Right lobe of liver (tissue), 6 donors: ENCODE measurements at regions not wholly inside any gene's neighbourhood (a gene's known extent, or its start where the extent isn't known, plus 50 kb on each side); places are given as distances from the start of the nearest gene placed in this dataset.

ENCODE experiments used
- ATAC-seq, 4 donors: fragments of 200-7000 bp; cut with Tn5 transposase; one replicate each; pipeline ENCODE4 v1.9.1; 2020; ENCODE audit warnings: mild to moderate bottlenecking in 4 of 4, moderate library complexity in 4 of 4
- DNase-seq, 3 donors: peaks; one replicate each; pipeline ENCODE4 v3.0.0-alpha.2; 2020
- H3K27ac ChIP-seq, 3 donors: fragments of 200-600 bp; one replicate each; pipeline ENCODE4 v1.8.0; 2022
- H3K27me3 ChIP-seq, 2 donors: fragments of 200-600 bp; one replicate each; pipeline ENCODE4 v1.8.0; 2022
- H3K36me3 ChIP-seq, 4 donors: fragments of 200-600 bp; sonication (generic) in 1 of 4; one replicate each; pipeline versions ENCODE4 v1.5.1 to v1.8.0; 2017 to 2022; ENCODE audit warnings: control low read depth in 1 of 4
- H3K4me1 ChIP-seq, 4 donors: fragments of 200-600 bp; sonication (generic) in 1 of 4; one replicate each; pipeline versions ENCODE4 v1.5.1 to v1.8.0; 2017 to 2022; ENCODE audit warnings: control low read depth in 1 of 4
- H3K4me3 ChIP-seq, 3 donors: fragments of 200-600 bp; one replicate each; pipeline ENCODE4 v1.8.0; 2022
- H3K9me3 ChIP-seq, 4 donors: fragments of 200-600 bp; sonication (generic) in 1 of 4; one replicate each; pipeline versions ENCODE4 v1.5.1 to v1.8.0; 2017 to 2022; ENCODE audit warnings: control low read depth in 1 of 4
- CTCF ChIP-seq, 4 donors: fragments of 200-600 bp in 3 of 4; fragments of 450-650 bp in 1 of 4; IDR thresholded peaks; one replicate each; pipeline versions ENCODE4 v1.5.1 to v1.8.0; 2016 to 2022; ENCODE audit warnings: antibody characterized with exemption in 4 of 4, mild to moderate bottlenecking in 2 of 4
- POLR2A ChIP-seq: fragments of 450-650 bp; IDR thresholded peaks from one replicate; pipeline ENCODE4 v1.6.1; 2017; ENCODE audit warnings: antibody characterized with exemption, mild to moderate bottlenecking
- WGBS: methylation state at CpG from one replicate; pipeline ENCODE4 v1.1.6; 2018; ENCODE audit warnings: low coverage, low lambda C conversion rate; ENCODE audit not compliant: insufficient coverage; ENCODE audit errors: missing lambda C conversion rate; 5-methylcytosine and 5-hydroxymethylcytosine counted together
- intact Hi-C, 2 donors: fragments of 100-400 bp; cut with DNase I; formaldehyde crosslinking; loops; one replicate each; pipeline versions ENCODE4 v1.11.2 to v1.14.1; 2022
- donor health status: DM: no; HTN: yes; CAD: no.
- donor health status: DM: no; HTN: no; CAD: no.
- donor health status: DM: no; HTN: no; CAD: no.
- donor health status: DM: no; HTN: yes; CAD: no.
- donor health status: DM: no; HTN: yes; CAD: no.

- 77% methylated on average over 8 of the region's 8 CpGs for WGBS
- intact Hi-C loops = no loop called here
- DNase-seq = no peak
- Histone ChIP-seq H3K36me3 (no peaks in the 10 kb centered on the region), H3K4me3 (no peak overlapping the region), H3K9me3 (no peaks in the 10 kb centered on the region), H3K27me3 (no peaks in the 10 kb centered on the region), H3K4me1 (no peaks in the 10 kb centered on the region), H3K27ac (no peak overlapping the region)
- ATAC-seq = no peak
- TF ChIP-seq POLR2A (no peak), CTCF (IDR thresholded peaks at IDR 0.05) (no peak)
These were observed 443.9 kb downstream of the STK39 start for GRCh38 chr2:167803449-167803988.

- H3K27ac ChIP-seq = no peak overlapping the region
- no peaks in the 10 kb centered on the region for H3K27me3 ChIP-seq
- intact Hi-C loops = no loop called here
- WGBS = 57% methylated on average over 3 of the region's 3 CpGs
- DNase-seq (no peak), ATAC-seq (no peak)
- no peaks in the 10 kb centered on the region for H3K4me1 ChIP-seq
- H3K36me3 ChIP-seq = no peaks in the 10 kb centered on the region
- H3K4me3 ChIP-seq = no peak overlapping the region
- H3K9me3 ChIP-seq = no peaks in the 10 kb centered on the region
- TF ChIP-seq POLR2A = no peak
- no peak for TF ChIP-seq CTCF (IDR thresholded peaks at IDR 0.05)
These were observed 452.7 kb downstream of the STK39 start for GRCh38 chr2:167794554-167795255.

GRCh38 chr2:167793725-167794124 is 453.7 kb downstream of the STK39 start:
- TF ChIP-seq POLR2A (no peak), CTCF (IDR thresholded peaks at IDR 0.05) (no peak)
- intact Hi-C loops = no loop called here
- H3K36me3 ChIP-seq = no peaks in the 10 kb centered on the region
- 83% methylated on average over 3 of the region's 3 CpGs for WGBS
- H3K4me3 ChIP-seq = no peak overlapping the region
- H3K27ac ChIP-seq = no peak overlapping the region
- ATAC-seq (peak in 1 of 4 donors; percentile 62), DNase-seq (no peak)
- no peaks in the 10 kb centered on the region for H3K9me3 ChIP-seq
- H3K27me3 ChIP-seq = no peaks in the 10 kb centered on the region
- no peaks in the 10 kb centered on the region for H3K4me1 ChIP-seq

GRCh38 chr2:167792126-167792525 is 455.3 kb downstream of the STK39 start:
- Histone ChIP-seq H3K4me3 (no peak overlapping the region), H3K9me3 (no peaks in the 10 kb centered on the region), H3K4me1 (peaks cover 0 to 4% (median 0%) of the 10 kb centered on the region in 4 donors), H3K27ac (no peak overlapping the region), H3K36me3 (no peaks in the 10 kb centered on the region), H3K27me3 (no peaks in the 10 kb centered on the region)
- intact Hi-C loops = no loop called here
- DNase-seq (no peak), ATAC-seq (no peak)
- no peak for TF ChIP-seq POLR2A
- TF ChIP-seq CTCF (IDR thresholded peaks at IDR 0.05) = no peak
- WGBS = 80% methylated on average over 1 of the region's 1 CpG
